Glutamatergic neuron (in vitro differentiated cells): ENCODE measurements at regions not wholly inside any gene's neighbourhood (a gene's known extent, or its start where the extent isn't known, plus 50 kb on each side); places are given as distances from the start of the nearest gene placed in this dataset.
"Not testable (repeated sequence)": the region's sequence is repeated elsewhere in the genome, so short reads cannot be mapped to it uniquely, and the experiment has no call there.

ENCODE experiments used
- DNase-seq: peaks from one replicate; pipeline ENCODE4 v3.0.0; 2022
- H3K27ac Mint-ChIP-seq: one replicate; pipeline ENCODE4 v1.8.0; 2020; ENCODE audit warnings: mild to moderate bottlenecking, mixed read lengths, inconsistent platforms; ENCODE audit not compliant: unreplicated experiment
- H3K27me3 Mint-ChIP-seq: one replicate; pipeline ENCODE4 v1.8.0; 2020; ENCODE audit warnings: mild to moderate bottlenecking, moderate library complexity, mixed read lengths, inconsistent platforms; ENCODE audit not compliant: unreplicated experiment
- H3K36me3 Mint-ChIP-seq: one replicate; pipeline ENCODE4 v1.8.0; 2020; ENCODE audit warnings: mild to moderate bottlenecking, mixed read lengths, inconsistent platforms; ENCODE audit not compliant: unreplicated experiment
- H3K4me1 Mint-ChIP-seq: one replicate; pipeline ENCODE4 v1.8.0; 2020; ENCODE audit warnings: mild to moderate bottlenecking, low read depth, mixed read lengths, inconsistent platforms; ENCODE audit not compliant: unreplicated experiment
- H3K4me3 Mint-ChIP-seq: one replicate; pipeline ENCODE4 v1.8.0; 2020; ENCODE audit warnings: mild to moderate bottlenecking, mixed read lengths, inconsistent platforms; ENCODE audit not compliant: unreplicated experiment
- H3K9me3 Mint-ChIP-seq: one replicate; pipeline ENCODE4 v1.8.0; 2020; ENCODE audit warnings: mild to moderate bottlenecking, moderate library complexity, mixed read lengths, inconsistent platforms; ENCODE audit not compliant: unreplicated experiment
- CTCF ChIP-seq: fragments of 200-600 bp; sonication (generic); IDR thresholded peaks from one replicate; pipeline ENCODE4 v1.5.0; 2021; ENCODE audit not compliant: partially characterized antibody, unreplicated experiment

DNA sequence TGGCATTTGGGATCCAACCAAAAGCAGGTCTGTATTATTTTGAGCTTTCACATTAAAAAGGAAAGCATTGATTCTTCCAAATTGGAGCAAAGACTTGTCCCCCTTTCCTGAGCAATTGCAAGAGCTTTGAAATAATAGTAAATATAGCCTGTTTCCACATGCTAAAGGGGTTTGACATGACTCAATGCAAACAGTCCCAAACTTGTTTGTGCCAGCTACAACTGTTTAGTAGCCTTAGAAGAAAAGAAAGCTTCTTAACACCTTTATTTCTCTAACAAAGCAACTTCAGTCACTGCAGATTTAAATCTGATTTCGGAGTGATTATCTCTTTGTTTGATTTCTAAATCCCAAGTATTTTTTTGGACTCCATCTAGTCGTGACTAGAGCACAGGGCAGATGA lies 180.2 kb downstream of the SEMA6D start:
- Mint-ChIP-seq H3K27ac (peak overlapping the region; percentile 60), H3K27me3 (peaks cover 4% of the 10 kb centered on the region), H3K9me3 (peaks cover 4% of the 10 kb centered on the region), H3K36me3 (peaks cover 18% of the 10 kb centered on the region), H3K4me1 (peaks cover 19% of the 10 kb centered on the region), H3K4me3 (no peak overlapping the region)
- DNase-seq = no peak
- no peak for TF ChIP-seq CTCF

GRCh38 chr15:47900751-47901150 lies 183.4 kb downstream of the SEMA6D start:
- H3K27me3 Mint-ChIP-seq = peaks cover 6% of the 10 kb centered on the region
- TF ChIP-seq CTCF = no peak
- DNase-seq = no peak
- H3K9me3 Mint-ChIP-seq = peaks cover 6% of the 10 kb centered on the region
- no peak overlapping the region for H3K27ac Mint-ChIP-seq
- no peak overlapping the region for H3K4me3 Mint-ChIP-seq
- H3K4me1 Mint-ChIP-seq = peaks cover 15% of the 10 kb centered on the region
- peaks cover 31% of the 10 kb centered on the region for H3K36me3 Mint-ChIP-seq

DNA sequence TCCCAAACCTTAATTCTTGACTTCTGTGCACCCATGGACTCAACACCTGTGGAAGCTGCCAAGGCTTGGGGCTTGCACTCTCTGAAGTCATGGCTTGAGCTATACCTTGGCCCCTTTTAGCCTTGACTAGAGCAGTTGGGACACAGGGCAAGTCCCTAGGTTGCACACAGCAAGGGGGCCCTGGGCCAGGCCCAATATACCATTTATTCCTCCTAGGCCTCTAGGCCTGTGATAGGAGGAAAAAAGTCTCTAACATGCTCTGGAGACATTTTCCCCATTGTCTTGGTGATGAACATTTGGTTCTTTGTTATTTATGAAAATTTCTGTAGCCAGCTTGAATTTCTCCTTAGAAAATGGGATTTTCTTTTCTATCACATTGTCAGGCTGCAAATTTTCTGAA lies 186.1 kb downstream of the SEMA6D start:
- TF ChIP-seq CTCF = no peak
- DNase-seq = no peak
- H3K4me1 Mint-ChIP-seq = no peaks in the 10 kb centered on the region
- H3K4me3 Mint-ChIP-seq = no peak overlapping the region
- peaks cover 2% of the 10 kb centered on the region for H3K9me3 Mint-ChIP-seq
- H3K27ac Mint-ChIP-seq = no peak overlapping the region
- peaks cover 31% of the 10 kb centered on the region for H3K36me3 Mint-ChIP-seq
- H3K27me3 Mint-ChIP-seq = peaks cover 6% of the 10 kb centered on the region

GRCh38 chr15:47908486-47908885 lies 191.2 kb downstream of the SEMA6D start:
- no peak for TF ChIP-seq CTCF
- peaks cover 3% of the 10 kb centered on the region for H3K4me1 Mint-ChIP-seq
- peaks cover 2% of the 10 kb centered on the region for H3K9me3 Mint-ChIP-seq
- no peak for DNase-seq
- peaks cover 2% of the 10 kb centered on the region for H3K27me3 Mint-ChIP-seq
- H3K36me3 Mint-ChIP-seq = peaks cover 11% of the 10 kb centered on the region
- H3K4me3 Mint-ChIP-seq = no peak overlapping the region
- no peak overlapping the region for H3K27ac Mint-ChIP-seq

GRCh38 chr15:47908950-47909670 lies 191.8 kb downstream of the SEMA6D start:
- Mint-ChIP-seq H3K27me3 (no peaks in the 10 kb centered on the region), H3K4me1 (peaks cover 3% of the 10 kb centered on the region), H3K4me3 (no peak overlapping the region), H3K9me3 (no peaks in the 10 kb centered on the region), H3K27ac (no peak overlapping the region), H3K36me3 (peaks cover 6% of the 10 kb centered on the region)
- TF ChIP-seq CTCF = no peak
- DNase-seq = no peak

DNA sequence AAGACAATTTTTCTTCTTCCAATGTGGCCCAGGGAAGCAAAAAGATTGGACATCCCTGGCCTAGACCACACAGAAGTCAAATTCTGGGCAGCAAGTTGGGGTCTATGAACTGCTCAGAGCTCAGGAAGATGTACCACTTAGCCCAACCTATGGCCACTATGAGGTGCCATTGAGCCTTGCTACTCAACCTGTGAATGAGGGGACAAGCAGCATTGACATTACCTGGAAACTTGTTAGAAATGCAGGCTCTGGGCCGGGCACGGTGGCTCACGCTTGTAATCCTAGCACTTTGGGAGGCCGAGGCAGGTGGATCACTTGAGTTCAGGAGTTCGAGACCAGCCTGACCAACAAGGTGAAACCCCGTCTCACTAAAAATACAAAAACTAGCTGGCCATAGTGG lies 195.6 kb downstream of the SEMA6D start:
- not testable (repeated sequence) for H3K27ac Mint-ChIP-seq, H3K27me3 Mint-ChIP-seq, DNase-seq, H3K4me3 Mint-ChIP-seq, H3K9me3 Mint-ChIP-seq, H3K36me3 Mint-ChIP-seq
- peaks cover 13% of the 10 kb centered on the region for H3K4me1 Mint-ChIP-seq
